Activated T-helper 1 cell treated with anti-CD3 and anti-CD28 coated beads, Interleukin-12 subunit alpha, Interleukin-12 subunit beta, Interleukin-2, Interleukin-4 antibody, amounts not matched to agents 30 ng/mL and 10 ng/mL and 1 ng/mL, durations not matched to agents 14 hours and 24 hours and 36 hours (primary cell): ENCODE measurements at regions not wholly inside any gene's neighbourhood (a gene's known extent, or its start where the extent isn't known, plus 50 kb on each side); places are given as distances from the start of the nearest gene placed in this dataset.
"Not testable (repeated sequence)": the region's sequence is repeated elsewhere in the genome, so short reads cannot be mapped to it uniquely, and the experiment has no call there.

Source experiments
- DNase-seq: peaks from one replicate; pipeline ENCODE4 v3.0.0; 2021; ENCODE audit warnings: low spot score
- H3K27ac Mint-ChIP-seq: one replicate; pipeline ENCODE4 v1.8.0; 2021; ENCODE audit warnings: mild to moderate bottlenecking, mixed read lengths
- H3K27me3 Mint-ChIP-seq: one replicate; pipeline ENCODE4 v1.8.0; 2022; ENCODE audit warnings: mild to moderate bottlenecking, moderate library complexity, mixed read lengths; ENCODE audit not compliant: insufficient read depth
- H3K36me3 Mint-ChIP-seq: one replicate; pipeline ENCODE4 v1.8.0; 2021; ENCODE audit warnings: low read depth, mixed read lengths
- H3K4me1 Mint-ChIP-seq: one replicate; pipeline ENCODE4 v1.8.0; 2021; ENCODE audit warnings: low read depth, mixed read lengths
- H3K4me3 Mint-ChIP-seq: one replicate; pipeline ENCODE4 v1.8.0; 2021; ENCODE audit warnings: mild to moderate bottlenecking, moderate library complexity, mixed read lengths
- H3K9me3 Mint-ChIP-seq: one replicate; pipeline ENCODE4 v1.8.0; 2021; ENCODE audit warnings: mixed read lengths
- intact Hi-C: fragments of 100-400 bp; cut with micrococcal nuclease; formaldehyde crosslinking; loops from one replicate; pipeline ENCODE4 v1.15.1; 2024

DNA sequence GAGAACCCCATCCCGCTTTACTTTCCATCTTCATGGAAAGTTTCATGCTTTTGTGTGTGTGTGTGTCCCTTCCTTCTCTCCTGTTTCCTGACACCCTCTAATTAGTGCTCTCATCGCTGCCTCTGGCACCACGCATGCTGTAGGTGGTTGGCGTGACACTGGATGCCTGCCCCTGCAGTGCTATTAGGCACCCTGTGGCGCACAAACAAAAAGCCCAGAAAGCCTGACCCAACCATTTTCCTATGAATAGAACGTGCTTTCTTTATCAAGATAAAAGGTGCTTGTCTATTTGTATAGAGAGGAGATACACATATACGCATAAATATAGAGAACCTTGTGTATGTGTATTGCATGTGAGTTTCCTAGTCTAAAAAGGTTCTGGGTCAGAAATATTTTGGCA lies 120.8 kb upstream of the CDCA7L start:
- intact Hi-C loops, result no loop called here
- Mint-ChIP-seq H3K4me1 (no peaks in the 10 kb centered on the region), H3K9me3 (no peaks in the 10 kb centered on the region), H3K4me3 (no peak overlapping the region), H3K27ac (no peak overlapping the region), H3K36me3 (no peaks in the 10 kb centered on the region), H3K27me3 (peaks cover 6% of the 10 kb centered on the region)
- no peak for DNase-seq

DNA sequence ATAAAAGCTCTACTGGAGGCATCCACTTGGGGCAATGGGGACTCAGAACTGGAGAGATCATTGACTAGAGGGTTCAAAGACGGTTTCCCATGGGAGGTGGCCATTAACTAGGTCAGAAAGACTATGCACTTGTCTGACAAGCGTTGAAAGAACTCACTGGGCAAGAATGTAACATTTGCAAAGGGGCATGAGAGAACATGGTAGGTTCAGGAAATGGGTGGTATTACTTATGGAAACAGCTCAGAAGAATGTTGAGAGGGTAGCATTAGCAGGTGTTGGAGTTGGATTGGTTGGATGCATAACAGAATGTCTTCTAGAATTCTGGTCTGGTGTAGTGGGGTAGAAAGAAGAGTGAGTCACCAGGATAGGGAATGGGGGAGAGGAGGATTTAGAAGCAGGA lies 119.1 kb upstream of the CDCA7L start:
- no peak for DNase-seq
- intact Hi-C loops, result no loop called here
- Mint-ChIP-seq H3K4me3 (no peak overlapping the region), H3K36me3 (no peaks in the 10 kb centered on the region), H3K9me3 (no peaks in the 10 kb centered on the region), H3K4me1 (no peaks in the 10 kb centered on the region), H3K27me3 (peaks cover 6% of the 10 kb centered on the region), H3K27ac (no peak overlapping the region)

DNA sequence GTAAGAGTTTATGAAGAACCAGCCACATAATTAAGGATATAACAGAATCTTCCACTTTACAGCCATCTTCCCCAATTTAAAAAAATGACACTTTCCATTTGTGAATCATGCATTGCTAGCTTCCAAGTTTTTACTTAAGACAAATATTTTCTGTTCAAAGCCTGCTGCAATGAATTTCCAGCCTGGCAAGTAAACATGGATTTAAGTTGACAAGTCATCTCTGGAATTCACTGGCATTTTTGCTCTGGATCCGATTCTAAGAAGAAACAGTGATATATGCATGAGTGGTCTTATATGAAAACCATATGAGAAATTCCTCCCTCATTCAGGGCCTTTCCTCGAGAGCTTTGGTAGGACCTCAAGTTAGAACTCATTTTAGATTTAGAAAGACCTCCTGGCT lies 116.1 kb upstream of the CDCA7L start:
- H3K4me3 Mint-ChIP-seq, result no peak overlapping the region

DNA sequence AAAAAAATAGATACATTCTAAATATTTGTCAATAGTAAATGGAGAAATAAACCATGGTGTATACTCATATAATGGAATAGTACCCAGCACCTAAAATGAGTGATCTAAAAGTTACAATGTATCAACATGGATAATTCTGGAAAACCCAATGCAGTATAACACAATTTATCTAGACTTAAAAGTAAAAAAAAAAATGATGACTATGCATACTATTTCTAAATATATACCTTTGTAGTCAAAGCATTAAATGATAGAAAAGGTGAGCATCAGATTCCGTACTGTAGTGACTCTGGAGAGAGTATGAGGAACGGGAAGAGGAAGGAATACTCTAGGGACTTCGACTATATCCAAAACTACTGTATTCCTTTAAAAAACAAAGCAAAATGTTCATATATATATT lies 115.2 kb upstream of the CDCA7L start:
- Mint-ChIP-seq H3K27me3 (peaks cover 4% of the 10 kb centered on the region), H3K9me3 (no peaks in the 10 kb centered on the region), H3K27ac (no peak overlapping the region), H3K4me1 (no peaks in the 10 kb centered on the region), H3K36me3 (no peaks in the 10 kb centered on the region), H3K4me3 (no peak overlapping the region)
- no peak for DNase-seq
- intact Hi-C loops, result no loop called here

More for the DNA sequence above, 116.1 kb upstream of the CDCA7L start:
- intact Hi-C loops, result no loop called here
- Mint-ChIP-seq H3K27me3 (peaks cover 7% of the 10 kb centered on the region), H3K36me3 (no peaks in the 10 kb centered on the region), H3K9me3 (no peaks in the 10 kb centered on the region), H3K27ac (no peak overlapping the region), H3K4me1 (no peaks in the 10 kb centered on the region)
- DNase-seq, result no peak

DNA sequence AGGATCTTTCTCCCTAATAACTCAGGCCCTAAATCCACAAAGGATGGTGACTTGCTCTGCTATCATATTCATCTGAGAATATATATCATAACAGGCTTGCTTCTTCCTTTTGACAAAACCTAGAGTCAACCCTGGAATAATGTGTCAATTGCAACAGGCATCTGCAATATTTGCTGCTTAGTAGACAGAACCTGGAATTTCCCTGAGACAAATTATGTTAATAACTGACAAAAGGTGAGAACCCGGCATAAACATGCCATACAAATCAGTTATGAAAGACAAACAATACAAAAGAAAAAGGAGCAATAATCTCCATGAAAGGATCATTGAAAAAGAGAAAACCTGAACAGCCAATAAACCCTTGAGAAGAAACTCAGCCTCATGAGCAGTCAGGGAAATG lies 114.5 kb upstream of the CDCA7L start:
- no peak overlapping the region for H3K4me3 Mint-ChIP-seq
- peaks cover 5% of the 10 kb centered on the region for H3K27me3 Mint-ChIP-seq
- H3K36me3 Mint-ChIP-seq, result no peaks in the 10 kb centered on the region
- intact Hi-C loops, result no loop called here
- DNase-seq, result no peak
- no peaks in the 10 kb centered on the region for H3K4me1 Mint-ChIP-seq
- H3K27ac Mint-ChIP-seq, result no peak overlapping the region
- H3K9me3 Mint-ChIP-seq, result no peaks in the 10 kb centered on the region

DNA sequence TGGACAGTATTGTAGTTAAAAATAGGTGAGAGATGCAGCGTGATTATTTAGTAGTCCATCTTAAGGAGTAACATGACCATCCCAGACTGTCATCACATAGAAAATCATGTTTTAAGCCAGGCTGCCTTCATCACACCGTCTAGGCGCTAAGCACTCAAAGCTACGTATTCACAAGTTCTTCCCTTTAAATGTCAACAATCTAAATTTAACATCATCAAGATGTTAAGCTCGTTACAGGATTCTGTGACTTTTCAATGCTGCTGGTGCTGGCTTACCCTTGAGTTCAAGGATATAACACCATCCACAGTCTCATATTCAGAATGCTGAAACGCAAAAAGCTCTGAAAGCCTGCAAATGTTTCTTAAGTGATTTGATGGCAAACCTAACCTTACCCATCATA lies 109.5 kb upstream of the CDCA7L start:
- DNase-seq, result no peak
- H3K27ac Mint-ChIP-seq, result no peak overlapping the region
- no peaks in the 10 kb centered on the region for H3K9me3 Mint-ChIP-seq
- H3K4me3 Mint-ChIP-seq, result no peak overlapping the region
- intact Hi-C loops, result no loop called here
- H3K4me1 Mint-ChIP-seq, result no peaks in the 10 kb centered on the region
- H3K27me3 Mint-ChIP-seq, result peaks cover 5% of the 10 kb centered on the region
- no peaks in the 10 kb centered on the region for H3K36me3 Mint-ChIP-seq

DNA sequence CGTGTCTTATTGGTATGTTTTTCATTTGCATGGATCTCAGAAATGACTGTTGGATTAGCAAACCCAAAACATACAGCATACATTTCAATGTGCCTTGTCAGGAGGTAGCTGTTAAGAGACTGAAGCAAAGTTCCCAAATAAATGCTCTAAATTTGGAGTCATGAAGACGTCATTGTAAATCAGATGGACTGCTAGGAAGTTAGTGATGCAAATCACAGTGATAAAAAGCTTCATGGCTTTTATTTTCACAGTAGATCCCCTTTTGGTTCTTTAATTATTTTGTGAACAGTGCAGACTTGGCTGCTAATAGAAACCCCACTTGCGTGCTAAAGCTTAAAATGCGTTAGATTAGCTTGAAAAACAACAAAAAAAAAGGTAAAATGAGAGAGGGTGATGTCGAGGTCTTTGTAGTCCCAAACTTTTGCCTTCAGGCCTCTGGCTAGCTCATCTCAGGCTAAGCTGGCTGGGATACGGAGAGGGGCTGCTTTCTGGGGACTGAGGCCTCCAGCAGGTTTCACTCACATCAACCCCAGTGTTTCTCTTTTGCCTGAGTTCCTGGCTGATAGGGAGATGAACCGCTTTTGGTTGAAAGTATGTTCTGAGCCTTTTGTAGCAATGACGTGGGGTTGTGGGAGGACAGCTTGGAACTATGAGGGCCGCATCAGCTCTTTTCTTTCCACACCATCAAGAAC lies 107.1 kb upstream of the CDCA7L start:
- H3K27me3 Mint-ChIP-seq, result peaks cover 4% of the 10 kb centered on the region
- H3K4me1 Mint-ChIP-seq, result no peaks in the 10 kb centered on the region
- intact Hi-C loops, result no loop called here
- no peak for DNase-seq
- H3K9me3 Mint-ChIP-seq, result no peaks in the 10 kb centered on the region
- no peaks in the 10 kb centered on the region for H3K36me3 Mint-ChIP-seq
- no peak overlapping the region for H3K4me3 Mint-ChIP-seq
- H3K27ac Mint-ChIP-seq, result no peak overlapping the region

DNA sequence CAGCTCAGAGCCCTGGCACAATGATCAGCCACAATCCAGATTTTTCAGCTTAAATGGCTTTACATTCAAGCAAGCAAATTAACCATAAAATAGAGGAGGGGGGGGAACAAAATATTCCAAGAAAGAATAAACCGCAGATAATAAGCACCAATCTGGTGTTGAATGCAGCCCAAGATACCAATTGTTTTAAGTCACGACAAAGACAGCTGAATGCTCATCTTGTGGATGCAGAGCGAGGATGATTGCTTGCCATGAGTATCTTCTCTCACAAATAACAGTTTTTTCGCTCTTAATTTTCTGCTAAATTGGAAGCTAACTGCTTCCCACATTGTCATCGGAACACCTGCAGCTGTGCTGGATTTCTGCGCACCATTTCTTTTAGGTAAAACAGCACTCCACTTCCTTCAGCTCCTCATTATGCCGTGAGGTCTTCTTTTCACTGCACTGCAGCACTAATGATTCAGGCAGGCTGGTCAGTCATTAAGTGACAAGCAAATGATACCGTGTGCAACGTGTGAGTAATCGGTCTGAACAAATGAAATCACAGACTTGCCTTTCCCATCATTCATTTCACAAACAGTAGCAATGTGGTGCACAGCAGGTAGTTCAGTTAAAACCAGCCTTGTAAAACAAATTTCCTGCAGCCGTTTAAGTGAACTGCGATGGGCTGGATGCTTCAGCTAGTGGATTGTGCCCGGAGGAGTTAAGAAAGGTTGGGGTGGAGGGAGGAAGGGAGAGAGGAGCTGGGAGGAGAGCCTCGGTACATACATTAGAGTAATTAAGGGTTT lies 106.4 kb upstream of the CDCA7L start:
- no peak for DNase-seq
- H3K36me3 Mint-ChIP-seq, result no peaks in the 10 kb centered on the region

DNA sequence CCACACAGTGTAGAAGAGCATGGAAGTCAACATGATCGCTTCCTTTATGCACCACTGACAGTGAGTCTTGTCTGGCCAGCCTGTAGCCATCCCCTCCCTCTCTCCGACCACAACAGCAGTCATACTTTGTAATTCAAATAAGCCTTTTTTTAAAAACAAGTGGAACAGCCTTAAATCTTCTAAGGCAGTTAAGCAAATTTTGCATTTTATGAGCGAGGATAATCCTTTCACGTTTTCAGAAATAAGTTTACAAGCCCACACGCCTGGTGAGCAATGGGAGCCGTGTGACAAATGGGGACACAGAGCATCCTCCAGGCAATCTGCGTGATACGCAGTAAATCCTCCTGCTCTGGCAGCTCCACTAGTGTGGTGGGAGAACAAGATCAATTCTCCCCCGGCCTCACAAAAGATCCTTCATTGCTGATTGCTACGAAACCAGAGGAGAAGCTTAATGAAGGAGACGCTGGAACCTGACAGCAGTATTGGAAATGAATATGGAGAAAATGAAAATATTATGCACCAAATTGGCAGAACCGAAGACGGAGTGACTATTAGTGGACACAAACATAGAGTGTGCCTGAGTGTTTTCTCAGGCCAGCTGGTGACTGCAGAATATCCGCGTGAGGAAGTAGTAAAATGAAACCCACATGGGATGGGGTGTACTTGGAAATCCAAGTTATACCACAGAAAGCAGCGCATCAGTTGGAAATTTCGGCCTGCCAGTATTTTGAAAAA lies 104.2 kb upstream of the CDCA7L start:
- Mint-ChIP-seq H3K4me3 (no peak overlapping the region), H3K4me1 (no peaks in the 10 kb centered on the region), H3K27me3 (peaks cover 2% of the 10 kb centered on the region), H3K36me3 (no peaks in the 10 kb centered on the region), H3K9me3 (no peaks in the 10 kb centered on the region), H3K27ac (no peak overlapping the region)
- intact Hi-C loops, result no loop called here
- DNase-seq, result no peak

More for the DNA sequence above, 106.4 kb upstream of the CDCA7L start:
- Mint-ChIP-seq H3K9me3 (no peaks in the 10 kb centered on the region), H3K27ac (no peak overlapping the region), H3K4me1 (no peaks in the 10 kb centered on the region), H3K27me3 (peaks cover 5% of the 10 kb centered on the region), H3K4me3 (no peak overlapping the region)
- intact Hi-C loops, result no loop called here

DNA sequence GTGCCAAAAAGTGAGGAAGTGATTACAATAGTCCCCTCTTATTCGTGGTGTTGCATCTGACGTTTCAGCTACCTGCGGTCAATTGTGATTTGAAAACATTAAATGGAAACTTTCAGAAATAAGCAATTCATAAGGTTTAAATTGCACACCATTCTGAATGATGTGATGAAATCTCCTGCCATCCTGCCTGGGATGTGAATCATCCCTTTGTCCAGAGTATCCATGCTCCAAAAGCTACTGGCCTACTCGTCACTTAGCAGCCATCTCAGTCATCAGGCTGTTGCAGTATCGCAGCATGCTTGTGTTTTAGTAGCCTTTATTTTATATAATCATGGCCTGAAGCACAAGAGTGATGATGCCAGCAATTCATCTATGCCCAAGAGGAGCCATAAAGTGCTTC lies 97.7 kb upstream of the CDCA7L start:
- Mint-ChIP-seq H3K36me3 (no peaks in the 10 kb centered on the region), H3K27ac (no peak overlapping the region), H3K4me3 (no peak overlapping the region), H3K4me1 (no peaks in the 10 kb centered on the region), H3K27me3 (peaks cover 10% of the 10 kb centered on the region), H3K9me3 (no peaks in the 10 kb centered on the region)
- intact Hi-C loops, result no loop called here
- no peak for DNase-seq

DNA sequence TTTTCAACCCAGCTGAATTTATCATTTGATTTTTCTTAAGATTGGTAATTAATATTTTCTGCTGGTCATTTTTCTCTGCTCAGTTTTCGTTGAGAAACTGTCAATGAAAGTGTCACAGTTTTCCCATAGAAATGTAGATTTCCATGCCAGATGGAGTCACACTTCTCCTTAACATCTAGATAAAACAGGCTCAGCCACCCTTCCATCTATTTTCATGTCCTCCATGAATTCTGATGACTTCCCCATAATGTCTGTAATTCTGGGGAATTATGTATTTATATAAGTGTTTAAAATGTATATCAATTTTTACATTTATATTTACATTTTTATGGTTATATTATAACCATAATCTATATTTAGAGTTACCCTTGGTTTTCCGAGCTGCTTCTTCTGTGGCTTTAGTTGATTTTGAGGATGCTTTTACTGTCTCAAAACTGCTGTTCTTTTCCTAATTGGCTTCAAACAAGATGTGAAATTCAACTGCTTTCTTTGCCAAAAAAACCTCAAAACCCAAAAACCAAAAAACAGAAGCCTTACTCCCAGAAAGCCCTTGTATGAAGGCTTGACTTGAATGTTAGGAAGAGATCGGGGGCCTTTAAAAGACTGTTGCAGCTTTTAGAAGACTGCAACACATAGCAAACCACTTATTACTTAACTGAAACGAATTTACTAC lies 95.4 kb upstream of the CDCA7L start:
- H3K36me3 Mint-ChIP-seq, result no peaks in the 10 kb centered on the region
- DNase-seq, result no peak
- intact Hi-C loops, result no loop called here

DNA sequence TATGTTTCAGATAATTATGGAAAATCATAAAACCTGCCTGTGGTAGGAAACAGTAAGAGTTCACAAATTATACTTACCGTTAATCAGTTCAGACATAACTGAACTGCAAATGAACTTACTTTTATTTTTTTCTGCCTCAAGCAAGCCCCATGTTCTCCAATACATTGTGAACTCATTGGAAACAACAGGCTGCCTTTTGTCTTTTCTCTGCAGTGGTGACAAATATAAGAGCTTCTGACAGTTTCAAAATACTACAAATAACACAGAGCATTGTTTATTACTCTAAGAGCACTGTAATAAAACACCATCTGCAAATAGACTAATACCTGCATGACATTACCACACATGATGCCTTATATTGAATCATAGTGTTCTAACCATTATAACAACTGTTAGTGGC lies 94.0 kb upstream of the CDCA7L start:
- Mint-ChIP-seq H3K27ac (no peak overlapping the region), H3K4me3 (no peak overlapping the region), H3K9me3 (no peaks in the 10 kb centered on the region), H3K36me3 (no peaks in the 10 kb centered on the region), H3K4me1 (no peaks in the 10 kb centered on the region), H3K27me3 (peaks cover 16% of the 10 kb centered on the region)
- intact Hi-C loops, result no loop called here
- DNase-seq, result no peak

More for the DNA sequence above, 95.4 kb upstream of the CDCA7L start:
- H3K4me1 Mint-ChIP-seq, result no peaks in the 10 kb centered on the region
- no peaks in the 10 kb centered on the region for H3K9me3 Mint-ChIP-seq
- H3K27ac Mint-ChIP-seq, result no peak overlapping the region
- H3K4me3 Mint-ChIP-seq, result no peak overlapping the region
- H3K27me3 Mint-ChIP-seq, result peaks cover 16% of the 10 kb centered on the region

DNA sequence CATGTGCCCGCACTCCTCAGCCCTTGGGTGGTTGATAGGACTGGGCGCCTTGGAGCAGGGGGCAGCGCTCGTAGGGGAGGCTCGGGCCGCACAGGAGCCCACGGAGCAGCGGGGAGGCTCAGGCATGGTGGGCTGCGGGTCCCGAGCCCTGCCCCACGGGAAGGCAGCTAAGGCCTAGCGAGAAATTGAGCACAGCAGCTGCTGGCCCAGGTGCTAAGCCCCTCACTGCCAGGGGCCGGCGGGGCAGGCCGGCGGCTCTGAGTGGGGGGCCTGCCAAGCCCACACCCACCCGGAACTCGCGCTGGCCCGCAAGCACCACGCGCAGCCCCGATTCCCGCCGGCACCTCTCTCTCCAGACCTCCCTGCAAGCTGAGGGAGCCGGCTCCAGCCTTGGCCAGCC lies 86.7 kb upstream of the CDCA7L start:
- H3K4me3 Mint-ChIP-seq, H3K4me1 Mint-ChIP-seq, H3K27ac Mint-ChIP-seq, DNase-seq, intact Hi-C loops, H3K27me3 Mint-ChIP-seq, H3K9me3 Mint-ChIP-seq, H3K36me3 Mint-ChIP-seq: not testable (repeated sequence)
